ENCODE measurements at regions not wholly inside any gene's neighbourhood (a gene's known extent, or its start where the extent isn't known, plus 50 kb on each side); places are given as distances from the start of the nearest gene placed in this dataset.

GRCh38 chr3:189118896-189119295 is 52.9 kb upstream of the TPRG1 start:
- DNase-seq = no peak

DNA sequence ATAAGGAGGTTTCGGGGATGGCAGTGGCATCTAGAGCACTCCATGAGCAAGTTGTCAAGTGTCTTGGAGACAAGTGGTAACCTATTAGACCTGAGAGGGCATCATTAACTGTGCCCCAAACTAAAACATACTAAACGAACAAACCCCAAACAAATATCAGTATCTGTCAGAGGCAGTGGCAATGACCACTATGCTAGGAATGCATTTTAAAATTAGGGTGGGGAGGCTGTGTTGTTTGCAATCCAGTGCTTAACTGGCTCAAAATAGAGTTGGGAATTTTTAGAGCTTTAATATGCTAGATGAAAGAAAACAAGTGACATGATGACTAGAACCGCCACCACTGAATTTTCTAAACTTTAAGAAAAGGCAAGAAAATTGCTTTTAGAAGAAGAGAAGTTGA is 51.8 kb upstream of the TPRG1 start:
- no peak for DNase-seq

GRCh38 chr3:189121092-189121491 is 50.7 kb upstream of the TPRG1 start:
- DNase-seq = no peak

Measured in skin of body (tissue), 1 donor.